Astrocyte (in vitro differentiated cells and primary cell): ENCODE measurements at regions not wholly inside any gene's neighbourhood (a gene's known extent, or its start where the extent isn't known, plus 50 kb on each side); places are given as distances from the start of the nearest gene placed in this dataset.

Source experiments
- CTCF ChIP-seq: IDR thresholded peaks from 2 replicates; pipeline ENCODE4 v1.5.1; 2011; ENCODE audit warnings: low read depth, mild to moderate bottlenecking, inconsistent platforms, low read length, moderate library complexity; ENCODE audit not compliant: insufficient read depth
- EZH2 ChIP-seq: IDR thresholded peaks from 2 replicates; pipeline ENCODE4 v1.6.1; 2012; ENCODE audit warnings: mild to moderate bottlenecking, low read length, inconsistent platforms; ENCODE audit not compliant: insufficient read depth

GRCh38 chr7:113026941-113027340 lies 59.7 kb downstream of the GPR85 start:
- TF ChIP-seq CTCF (no peak), EZH2 (no peak)
